Left cardiac atrium (tissue), 4 donors: ENCODE measurements at regions not wholly inside any gene's neighbourhood (a gene's known extent, or its start where the extent isn't known, plus 50 kb on each side); places are given as distances from the start of the nearest gene placed in this dataset.
A peak's percentile ranks its signal among the peaks of the same experiment; 100 is the strongest.
"Not testable (repeated sequence)": the region's sequence is repeated elsewhere in the genome, so short reads cannot be mapped to it uniquely, and the experiment has no call there.

Experiments
- ATAC-seq, 2 donors: fragments of 200-7000 bp; cut with Tn5 transposase; one replicate each; pipeline ENCODE4 v1.9.1; 2020; ENCODE audit warnings: mild to moderate bottlenecking in 2 of 2, moderate library complexity in 2 of 2
- DNase-seq: peaks from one replicate; pipeline ENCODE4 v3.0.0-alpha.2; 2020
- intact Hi-C, 2 donors: fragments of 100-400 bp; cut with DNase I; formaldehyde crosslinking; loops; one replicate each; pipeline versions ENCODE4 v1.14.1 to v1.15.1; 2022 to 2023
- donor health status: DM: no; HTN: yes; CAD: no.
- donor health status: DM: no; HTN: yes; CAD: no; lungs with severe emphysema.
- donor health status: DM: yes; HTN: yes; CAD: no.
- donor health status: Dilated cardiomyopathy.

DNA sequence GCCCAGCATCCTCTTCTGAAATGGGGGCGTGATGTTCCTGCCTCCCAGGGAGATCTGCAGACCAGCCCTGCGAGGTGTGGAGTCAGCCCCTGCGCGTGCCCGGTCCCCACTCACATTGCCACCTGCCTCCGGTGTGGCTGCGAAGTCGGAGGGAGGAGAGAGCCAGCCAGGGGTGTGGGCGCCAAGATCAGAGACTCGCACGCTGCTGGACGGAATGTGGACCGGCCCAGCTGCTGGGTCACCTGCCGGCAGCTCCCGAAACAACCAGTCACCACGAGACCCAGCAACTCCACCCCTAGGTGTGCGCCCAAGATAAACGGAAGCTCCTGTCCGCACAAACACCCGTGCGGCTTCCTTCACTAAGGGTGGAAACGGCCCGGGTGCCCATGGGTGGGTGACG lies 51.1 kb upstream of the EGFL7 start:
- intact Hi-C loops, result loop anchor here in 1 of 2 donors (10.0 kb wide), 1 partner anchor 67 kb away; the partner anchor contains the start of gene NOTCH1
- ATAC-seq, result no peak
- no peak for DNase-seq

DNA sequence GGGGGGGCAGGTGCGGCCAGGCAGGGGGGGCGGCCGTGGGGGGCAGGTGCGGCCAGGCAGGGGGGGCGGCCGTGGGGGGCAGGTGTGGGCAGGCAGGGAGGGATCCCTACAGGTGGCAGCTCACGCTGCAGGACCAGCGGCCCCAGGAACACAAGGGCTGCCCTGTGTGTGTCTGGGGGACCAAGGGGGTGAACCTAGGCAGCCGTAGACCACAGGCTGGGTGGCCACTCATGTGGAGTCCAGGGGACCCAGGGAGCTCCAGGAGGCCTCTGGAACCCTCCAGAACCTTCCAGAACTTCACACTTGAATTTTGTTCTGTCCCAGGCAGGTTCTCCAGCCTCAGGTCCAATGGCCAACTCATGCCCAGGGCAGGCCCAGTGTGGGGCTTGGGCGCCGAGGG lies 51.6 kb upstream of the EGFL7 start:
- ATAC-seq (no peak), DNase-seq (no peak)
- intact Hi-C loops, result loop anchor here in 1 of 2 donors (10.0 kb wide), 1 partner anchor 66 kb away; the partner anchor contains the start of gene NOTCH1

DNA sequence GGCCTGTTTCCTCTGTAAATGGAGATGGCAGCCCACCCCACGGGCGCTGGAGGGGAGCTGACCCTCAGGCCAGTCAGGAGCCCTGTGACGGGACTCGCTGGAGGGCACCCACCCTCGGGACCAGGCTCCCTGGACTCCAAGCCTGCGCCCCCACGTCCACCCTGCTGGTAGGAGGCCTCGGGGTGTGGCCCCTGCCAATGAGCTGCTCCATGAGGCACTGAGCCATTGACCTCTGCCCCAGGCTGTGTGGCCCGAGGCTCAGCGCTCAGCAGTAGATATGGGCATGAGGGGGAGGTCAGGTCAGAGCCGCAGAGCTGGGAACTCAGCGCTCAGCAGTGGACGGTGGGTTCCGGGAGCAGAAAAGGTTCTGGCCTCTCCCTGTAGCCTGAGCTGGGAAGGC lies 52.3 kb upstream of the EGFL7 start:
- intact Hi-C loops, result loop anchor here in 1 of 2 donors (10.0 kb wide), 1 partner anchor 66 kb away; the partner anchor contains the start of gene NOTCH1
- ATAC-seq (no peak), DNase-seq (no peak)

DNA sequence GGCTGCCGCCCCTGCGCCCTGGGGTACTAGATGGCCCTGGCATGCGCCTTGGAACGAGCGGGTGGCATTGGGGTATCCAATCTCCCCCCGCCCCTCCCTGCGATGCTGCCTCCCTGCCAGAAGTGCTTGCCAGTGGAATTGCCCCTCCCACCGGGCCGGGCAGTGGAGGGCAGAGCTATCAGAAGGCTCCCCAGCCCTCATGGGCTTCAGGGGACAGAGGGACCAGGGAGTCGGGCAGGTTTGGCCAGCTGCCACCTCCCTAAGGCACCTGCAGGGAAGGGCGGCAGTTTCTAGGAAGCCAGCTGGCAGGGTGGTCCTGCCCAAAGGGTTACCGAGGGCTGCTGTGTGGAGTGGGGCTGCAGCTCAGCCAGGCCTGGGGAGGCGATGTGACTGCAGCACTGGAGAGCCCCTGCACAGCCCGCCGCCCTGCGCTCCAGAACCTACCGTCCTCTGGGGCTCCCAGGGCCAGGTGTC lies 52.8 kb upstream of the EGFL7 start:
- intact Hi-C loops, result loop anchor here in 1 of 2 donors (10.0 kb wide), 1 partner anchor 65 kb away; the partner anchor contains the start of gene NOTCH1
- no peak for ATAC-seq
- no peak for DNase-seq

DNA sequence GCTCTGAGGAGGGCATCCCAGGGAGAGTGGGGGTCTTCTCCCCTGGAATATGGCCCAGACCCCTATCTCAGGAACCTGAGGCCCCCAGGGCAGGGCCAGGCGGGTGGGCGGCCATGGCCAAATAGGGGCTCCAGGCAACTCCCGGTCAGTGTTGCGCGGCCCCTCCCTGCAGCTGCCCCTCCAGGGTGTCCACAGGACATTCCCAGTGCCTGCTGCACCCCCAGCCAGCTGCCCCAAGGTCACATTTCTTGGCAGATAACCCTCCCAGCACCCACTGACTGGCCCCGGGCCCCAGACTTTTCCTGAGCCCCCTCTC lies 53.6 kb upstream of the EGFL7 start:
- ATAC-seq (no peak), DNase-seq (no peak)
- intact Hi-C loops, result no loop called here

DNA sequence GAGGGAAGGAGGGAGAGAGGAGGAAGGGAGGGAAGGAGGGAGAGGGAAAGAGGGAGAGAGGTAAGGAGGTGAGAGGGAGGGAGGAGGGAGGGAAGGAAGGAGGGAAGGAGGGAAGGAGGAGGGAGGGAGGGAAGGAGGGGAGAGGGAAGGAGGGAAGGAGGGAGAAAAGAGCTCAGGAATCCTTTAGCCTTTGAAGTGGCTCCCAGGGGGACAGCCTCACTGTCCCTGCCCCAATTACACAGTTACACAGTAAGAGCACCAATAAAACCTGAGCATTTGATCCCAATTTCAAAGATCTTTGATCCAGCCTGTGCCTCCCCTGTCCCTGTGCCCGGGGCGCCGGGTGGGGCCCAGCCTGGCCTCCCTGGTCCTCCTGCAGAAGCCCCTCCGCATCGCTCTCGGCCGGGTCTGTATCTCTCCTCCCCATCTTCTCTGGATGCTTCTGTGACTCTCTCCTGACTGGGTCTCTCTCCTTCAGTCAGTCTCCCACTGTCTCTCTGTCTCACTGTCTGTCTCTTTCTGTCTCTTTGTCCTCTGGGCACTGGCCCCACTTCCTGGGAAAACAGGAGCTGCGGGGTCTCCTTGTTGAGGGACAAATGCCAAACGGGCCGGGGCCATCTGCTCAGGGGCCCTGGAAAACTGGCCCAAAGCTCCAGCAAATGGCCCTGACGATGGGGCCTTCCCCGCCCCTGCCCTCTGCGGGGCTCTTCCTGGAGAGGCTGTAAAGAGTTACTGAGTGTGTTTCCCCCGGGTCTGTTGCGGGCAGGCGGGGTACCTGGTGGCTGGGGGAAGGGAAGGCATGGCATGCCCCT lies 54.2 kb upstream of the EGFL7 start:
- no peak for DNase-seq
- intact Hi-C loops, result no loop called here
- no peak for ATAC-seq

DNA sequence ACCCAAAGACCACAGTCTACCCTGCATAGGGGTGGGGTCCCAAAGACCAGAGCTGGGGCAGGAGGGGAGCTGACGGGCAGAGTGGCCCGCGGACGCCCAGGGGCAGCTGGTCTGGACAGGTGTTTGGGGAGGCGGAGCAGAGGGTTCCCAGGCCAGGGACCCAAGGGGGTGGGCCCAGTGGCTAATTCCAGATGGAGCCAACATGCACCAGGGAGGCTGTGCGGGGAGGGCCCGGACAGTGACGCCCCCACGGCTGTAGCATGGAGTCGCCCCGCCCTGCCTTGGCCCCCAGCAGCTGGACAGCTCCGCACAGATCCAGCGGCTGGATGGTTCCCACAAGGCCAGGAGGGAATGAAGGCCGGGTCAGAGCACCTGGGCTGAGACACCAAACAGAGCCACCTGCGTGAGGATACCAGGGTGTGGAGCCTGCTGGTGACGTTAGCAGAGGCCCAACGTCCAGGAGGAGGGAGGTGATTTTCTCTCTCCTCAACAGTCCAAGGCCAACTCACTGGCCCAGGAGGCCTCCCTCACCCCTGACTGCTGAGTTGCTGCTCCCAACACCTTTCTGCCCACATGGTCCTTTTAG lies 55.3 kb upstream of the EGFL7 start:
- DNase-seq, result no peak
- no peak for ATAC-seq
- intact Hi-C loops, result no loop called here

DNA sequence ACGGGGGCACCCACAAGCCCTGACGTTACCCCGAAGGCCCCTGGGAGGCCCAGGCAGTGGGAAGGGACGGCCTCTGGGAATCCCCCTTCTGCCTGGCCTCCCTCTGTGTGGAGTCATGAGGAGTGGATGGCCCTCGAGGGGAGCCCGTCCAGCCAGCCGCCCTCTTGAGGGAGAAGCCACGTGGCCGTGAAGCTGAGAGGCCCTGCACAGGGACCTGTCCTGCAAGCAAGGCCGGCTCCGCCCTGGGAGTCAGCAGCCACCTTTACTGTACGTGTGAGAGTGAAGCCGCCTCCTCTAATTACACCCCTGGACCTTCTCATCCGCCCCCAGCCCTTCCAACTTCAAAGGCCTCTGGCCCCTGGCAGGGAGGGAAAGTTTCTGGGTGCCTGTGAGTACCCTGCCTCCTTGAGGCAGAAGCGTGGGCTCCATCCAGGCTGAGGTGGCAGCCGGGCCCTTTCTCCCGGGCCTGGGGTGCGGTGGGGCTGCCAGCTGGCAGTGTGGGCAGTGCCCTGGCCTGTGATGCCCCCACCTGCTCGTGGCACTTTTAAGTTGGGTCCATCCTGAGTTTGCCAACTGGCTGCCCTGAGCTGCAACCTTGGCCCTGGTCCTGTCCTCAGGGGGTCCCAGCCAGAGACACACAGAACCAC lies 55.9 kb upstream of the EGFL7 start:
- intact Hi-C loops, result no loop called here
- ATAC-seq (no peak), DNase-seq (no peak)

DNA sequence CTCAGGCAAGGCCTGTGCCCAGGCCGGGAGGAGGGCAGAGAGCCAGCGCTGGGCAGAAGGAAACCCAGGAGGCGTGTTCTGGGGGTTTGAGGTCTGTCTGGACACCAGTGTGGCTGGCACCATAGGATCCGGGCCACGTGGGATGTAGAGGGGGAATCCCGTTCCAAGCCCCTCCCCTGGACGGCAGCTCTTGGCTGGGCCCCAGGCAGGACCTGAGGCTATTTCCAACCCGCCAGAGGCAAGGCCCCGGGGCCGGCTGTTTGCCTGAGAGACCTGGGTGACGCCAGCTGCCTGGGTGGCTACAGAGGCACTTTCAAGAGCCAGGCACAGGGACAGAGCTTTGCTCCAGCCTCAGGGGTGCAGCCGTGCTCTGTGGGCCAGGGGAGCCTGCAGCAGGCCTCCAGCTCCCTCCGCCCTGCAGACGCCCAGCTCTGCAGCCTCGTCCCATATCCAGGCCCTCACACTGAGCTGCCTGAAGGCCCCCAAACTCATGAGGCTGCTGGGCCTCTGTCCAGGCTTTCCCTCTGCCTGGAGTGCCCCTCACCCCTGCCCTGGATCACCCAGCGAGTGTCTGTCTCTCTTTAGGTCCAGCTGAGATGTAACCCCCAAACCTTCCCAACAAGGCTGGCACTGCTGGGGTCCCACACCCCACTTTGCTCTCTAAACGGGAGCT lies 56.6 kb upstream of the EGFL7 start:
- DNase-seq, result no peak
- ATAC-seq, result peak; percentile 46 to 67
- intact Hi-C loops, result no loop called here

DNA sequence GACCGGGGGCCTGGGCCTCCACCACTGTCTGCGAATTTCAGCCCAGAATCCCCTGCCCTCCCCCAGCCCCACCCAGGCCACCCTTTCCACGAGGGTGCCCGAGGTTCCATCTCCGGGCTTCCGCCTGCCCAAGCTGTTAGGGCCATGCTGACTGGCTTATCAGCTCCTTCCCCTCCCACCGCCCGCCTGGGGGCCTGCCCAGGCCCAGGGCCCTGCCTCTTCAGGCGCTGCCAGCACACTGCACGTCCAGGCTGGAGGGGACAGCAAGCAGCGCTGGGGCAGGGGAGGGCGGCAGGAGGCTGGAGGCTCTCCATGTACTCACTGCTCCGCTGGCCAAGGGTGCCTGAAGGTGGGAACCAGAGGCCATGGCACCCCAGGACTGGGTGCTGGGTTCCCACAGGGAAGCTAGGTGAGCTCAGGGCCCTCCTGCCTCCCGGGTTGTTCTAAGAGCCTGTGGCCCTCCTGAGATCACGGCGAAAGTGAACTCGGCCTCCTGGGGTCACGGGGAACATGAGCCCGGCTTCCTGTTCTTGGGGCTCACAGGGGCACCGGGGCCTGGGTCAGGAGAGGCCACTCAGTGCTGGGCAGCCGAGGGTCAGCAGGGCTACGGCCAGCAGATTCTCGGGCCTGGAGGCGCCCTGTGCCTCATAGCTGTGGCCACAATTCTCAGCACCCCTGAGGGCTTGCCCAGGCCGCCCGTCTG lies 57.7 kb upstream of the EGFL7 start:
- intact Hi-C loops, result no loop called here
- ATAC-seq (peak; percentile 45 to 69), DNase-seq (peak; percentile 74)

DNA sequence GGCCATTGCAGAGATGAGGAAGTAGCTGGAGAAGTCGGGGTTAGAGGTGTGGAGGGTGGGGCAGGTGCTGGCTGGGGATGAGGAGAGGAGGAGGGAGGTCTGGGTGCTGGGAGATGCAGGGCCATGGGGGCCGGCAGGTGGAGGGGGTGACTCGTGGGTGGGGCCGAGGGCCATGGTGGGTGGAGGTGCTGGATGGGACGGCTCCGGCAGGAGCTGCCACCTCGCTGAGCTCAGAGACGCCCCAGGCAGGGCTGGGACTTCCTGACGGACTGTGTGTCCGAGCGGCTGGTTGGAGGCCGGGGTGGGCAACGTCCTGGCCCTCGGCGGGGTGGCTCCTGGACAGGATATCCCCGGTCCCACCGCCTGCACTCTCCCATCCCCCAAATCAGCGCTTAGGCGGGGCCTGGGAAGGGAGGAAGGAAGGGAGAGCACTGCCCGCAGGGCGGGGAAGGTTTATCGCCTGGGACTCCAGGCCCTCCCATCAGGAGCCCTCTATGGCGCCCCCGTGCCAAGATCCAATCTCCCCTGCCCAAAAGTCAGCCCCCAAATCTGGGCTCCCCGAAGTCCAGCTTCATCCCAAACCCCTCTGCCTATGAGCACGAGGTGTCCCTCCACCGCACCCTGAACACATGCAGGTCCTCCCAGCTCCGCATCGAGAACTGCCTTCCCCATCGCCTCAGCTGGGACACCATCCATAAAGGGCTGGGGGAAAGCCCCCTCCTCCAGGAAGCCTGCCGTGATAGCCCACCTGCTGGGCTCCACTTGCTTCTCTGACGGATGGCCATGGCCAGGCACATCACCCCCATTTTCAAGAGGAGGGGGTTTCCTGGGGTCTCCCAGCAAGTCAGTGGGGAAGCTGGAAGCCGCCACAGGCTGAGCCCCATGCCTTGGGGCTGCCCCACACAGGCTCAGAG lies 58.3 kb upstream of the NOTCH1 start:
- intact Hi-C loops, result no loop called here
- DNase-seq (peak; percentile 77), ATAC-seq (peak in 1 of 2 donors; percentile 63)

DNA sequence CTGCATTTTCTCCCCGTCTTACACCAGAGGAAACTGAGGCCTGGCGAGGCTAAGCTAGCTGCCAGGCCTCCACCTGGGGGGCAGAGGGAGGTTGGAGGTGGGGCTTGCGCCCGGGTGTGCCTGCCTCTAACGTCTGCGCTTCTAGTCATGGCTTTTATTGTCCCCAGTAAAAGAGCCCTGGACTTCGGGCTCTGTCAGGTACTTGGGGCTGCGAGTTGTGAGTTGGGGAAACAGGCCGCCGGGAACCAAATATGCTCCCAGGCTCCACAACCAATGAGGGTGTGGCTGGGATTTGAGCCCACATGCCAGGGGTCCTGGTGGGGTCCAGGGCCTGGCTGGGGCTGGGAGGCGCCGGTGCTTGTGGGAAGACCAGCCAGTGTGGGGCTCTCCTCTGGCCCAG lies 57.4 kb upstream of the NOTCH1 start:
- DNase-seq, result no peak
- intact Hi-C loops, result no loop called here
- no peak for ATAC-seq

DNA sequence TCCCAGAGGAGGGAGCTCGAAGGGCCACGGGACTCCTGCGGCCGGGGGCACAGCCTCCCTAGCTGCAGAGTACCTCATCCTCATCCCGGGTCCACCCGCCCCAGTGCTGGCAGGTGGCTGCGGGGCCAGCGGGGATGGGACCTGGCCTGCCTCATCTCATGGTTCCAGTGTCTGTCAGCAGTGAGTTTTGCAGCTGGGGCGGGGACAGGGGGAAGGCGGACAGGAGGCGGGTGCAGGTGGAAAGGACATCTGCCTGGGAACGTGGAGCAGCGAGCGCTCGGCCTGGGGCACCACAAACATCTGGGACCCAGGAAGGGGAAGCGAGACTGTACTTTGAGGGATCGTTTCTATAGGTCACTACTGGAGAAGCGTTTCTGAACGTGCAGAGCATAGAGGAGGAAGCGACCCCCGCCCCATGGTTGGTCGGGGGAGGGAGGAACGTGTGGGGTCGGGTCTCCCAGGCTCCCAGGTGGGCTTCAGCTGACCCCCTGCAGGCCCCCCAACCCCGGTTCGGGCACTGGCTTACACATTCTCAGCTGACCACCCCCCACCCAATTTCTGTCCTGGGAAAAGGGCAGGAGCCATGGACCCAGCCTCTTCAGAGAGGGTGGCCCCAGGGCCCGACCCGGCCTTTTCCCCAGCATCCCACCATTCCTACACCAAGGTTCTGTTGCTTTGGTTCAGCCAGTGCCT lies 56.5 kb upstream of the NOTCH1 start:
- DNase-seq (no peak), ATAC-seq (no peak)
- intact Hi-C loops, result no loop called here

DNA sequence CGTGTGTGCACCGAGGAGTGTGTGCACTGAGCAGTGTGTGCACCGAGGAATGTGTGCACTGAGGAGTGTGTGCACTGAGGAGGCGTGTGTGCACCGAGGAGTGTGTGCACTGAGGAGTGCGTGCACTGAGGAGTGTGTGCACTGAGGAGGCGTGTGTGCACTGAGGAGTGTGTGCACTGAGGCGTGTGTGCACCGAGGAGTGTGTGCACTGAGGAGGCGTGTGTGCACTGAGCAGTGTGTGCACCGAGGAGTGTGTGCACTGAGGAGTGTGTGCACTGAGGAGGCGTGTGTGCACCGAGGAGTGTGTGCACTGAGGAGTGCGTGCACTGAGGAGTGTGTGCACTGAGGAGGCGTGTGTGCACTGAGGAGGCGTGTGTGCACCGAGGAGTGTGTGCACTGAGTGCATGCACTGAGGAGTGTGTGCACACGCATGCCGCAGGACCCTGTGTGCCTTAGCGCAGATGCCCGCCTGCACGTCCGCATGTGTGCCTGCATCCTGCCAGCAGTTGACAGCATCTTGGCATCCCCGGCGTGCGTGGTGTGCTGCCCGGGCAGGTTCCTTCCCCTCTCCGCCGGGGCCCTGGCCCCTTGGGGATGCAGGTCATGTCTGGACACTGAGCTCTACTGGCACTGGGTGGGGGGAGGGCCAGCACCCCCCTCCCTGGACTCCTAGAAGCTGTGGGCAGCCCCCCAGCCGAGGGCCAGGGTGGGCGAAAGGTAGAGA lies 55.6 kb upstream of the NOTCH1 start:
- intact Hi-C loops, ATAC-seq, DNase-seq: not testable (repeated sequence)

DNA sequence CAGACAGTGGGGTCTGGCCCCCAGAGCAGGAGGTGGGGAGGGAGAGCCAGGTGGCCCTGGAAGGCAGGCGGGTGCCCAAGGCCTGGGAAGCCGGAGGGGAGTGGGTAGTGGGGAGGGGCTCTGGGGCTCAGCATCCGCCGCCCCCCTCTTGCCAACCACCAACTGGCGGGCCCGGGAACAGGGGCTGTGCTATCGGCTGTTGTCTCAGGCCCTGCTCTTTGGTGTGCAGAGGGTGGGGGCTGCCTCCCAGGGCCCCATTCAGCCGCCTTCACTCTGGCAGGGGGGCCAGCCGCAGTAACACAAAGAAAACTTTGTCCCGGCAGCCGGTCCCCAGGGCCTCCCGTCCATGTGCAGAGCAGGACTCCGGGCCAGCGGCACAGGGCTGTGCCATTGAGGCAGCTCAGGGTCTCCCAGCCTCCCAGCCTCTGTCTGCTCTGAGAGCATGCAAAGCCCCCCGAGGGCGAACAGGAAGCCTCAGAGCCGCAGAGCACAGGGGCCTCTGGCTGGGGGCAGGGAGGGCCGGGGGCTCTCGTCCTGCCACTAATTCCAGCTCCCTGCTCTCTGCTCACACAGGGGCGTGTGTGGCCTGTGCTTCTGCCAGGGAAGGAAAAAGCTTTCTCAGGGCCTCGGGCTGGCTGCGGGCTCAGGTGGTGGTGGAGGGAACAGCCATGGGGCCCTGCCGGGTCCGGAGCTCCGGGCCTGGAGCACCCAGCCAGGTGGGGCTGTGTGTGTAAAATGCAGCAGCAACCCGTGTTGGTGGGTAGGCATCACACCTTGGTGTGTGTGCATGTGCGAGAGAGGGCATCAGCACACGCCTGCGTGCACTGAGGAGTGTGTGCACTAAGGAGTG lies 54.2 kb upstream of the NOTCH1 start:
- ATAC-seq, result peak in 1 of 2 donors; percentile 36
- DNase-seq, result no peak
- intact Hi-C loops, result no loop called here

DNA sequence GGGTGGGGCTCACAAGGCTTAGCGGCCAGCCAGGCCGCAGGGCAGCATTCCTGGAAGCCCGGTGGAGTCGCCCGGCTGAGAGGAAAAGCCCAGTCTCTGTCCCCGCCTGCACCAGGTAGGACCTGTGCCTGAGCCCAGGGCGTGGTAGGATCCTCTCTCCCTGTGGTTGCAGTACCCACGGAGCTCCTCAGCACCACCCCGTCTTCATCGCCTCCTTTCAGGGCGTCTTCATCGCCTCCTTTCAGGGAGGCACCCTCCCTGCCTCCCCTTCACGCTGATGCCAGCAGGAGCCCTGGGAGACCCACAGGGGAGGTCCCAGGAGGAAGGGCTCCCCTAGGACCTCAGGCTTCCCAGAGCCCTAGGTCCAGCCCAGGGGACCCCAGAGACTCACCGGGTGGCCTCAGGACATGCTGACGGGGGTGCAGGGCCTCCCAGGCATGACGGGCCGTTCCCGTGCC lies 53.3 kb upstream of the NOTCH1 start:
- DNase-seq (no peak), ATAC-seq (no peak)
- intact Hi-C loops, result no loop called here
